Adrenal gland (tissue), 9 donors: ENCODE measurements at regions not wholly inside any gene's neighbourhood (a gene's known extent, or its start where the extent isn't known, plus 50 kb on each side); places are given as distances from the start of the nearest gene placed in this dataset.

ENCODE experiments used
- DNase-seq, 7 donors: peaks; one replicate each; pipeline ENCODE4 v3.0.0-alpha.2; 2019 to 2020
- H3K27ac ChIP-seq, 5 donors: fragments of 200-600 bp; sonication (generic) in 4 of 5; 1 replicate in 3 of 5; 2 replicates in 2 of 5; pipeline versions ENCODE4 v1.5.1 to v1.8.0; 2016 to 2020; ENCODE audit warnings: mild to moderate bottlenecking in 1 of 5
- H3K27me3 ChIP-seq: fragments of 200-600 bp; 2 replicates; pipeline ENCODE4 v1.8.0; 2021
- H3K36me3 ChIP-seq, 2 donors: fragments of 200-600 bp; replicated peaks in 1 of 2; 1 replicate in 1 of 2; 2 replicates in 1 of 2; pipeline versions ENCODE4 v1.5.1 to v1.8.0; 2018 to 2022
- H3K4me1 ChIP-seq, 2 donors: fragments of 200-600 bp; replicated peaks in 1 of 2; 1 replicate in 1 of 2; 2 replicates in 1 of 2; pipeline versions ENCODE4 v1.5.1 to v1.8.0; 2018 to 2021
- H3K4me3 ChIP-seq, 4 donors: fragments of 200-600 bp; sonication (generic) in 3 of 4; one replicate each; pipeline ENCODE4 v1.5.1; 2016 to 2018
- H3K9me3 ChIP-seq, 3 donors: fragments of 200-600 bp; sonication (generic) in 1 of 3; replicated peaks in 1 of 3; 1 replicate in 2 of 3; 2 replicates in 1 of 3; pipeline versions ENCODE4 v1.5.1 to v1.8.0; 2016 to 2021
- POLR2A ChIP-seq, 2 donors: fragments of 450-650 bp; IDR thresholded peaks; one replicate each; pipeline ENCODE4 v1.6.1; 2017; ENCODE audit warnings: antibody characterized with exemption in 2 of 2, mild to moderate bottlenecking in 2 of 2, moderate library complexity in 1 of 2
- WGBS, 4 donors: extraction: QIAGEN DNeasy Blood & Tissue Kit in 2 of 4; methylation state at CpG; one replicate each; pipeline versions ENCODE4 v1.1.5 to v1.1.7; 2013 to 2017; 5-methylcytosine and 5-hydroxymethylcytosine counted together
- intact Hi-C, 2 donors: fragments of 100-400 bp; cut with DNase I; formaldehyde crosslinking; loops; one replicate each; pipeline versions ENCODE4 v1.14.1 to v1.15.0; 2022 to 2023
- TF ChIP-seq, protein P1 (sequence below), 6 experiments: fragments of 450-650 bp in 4 of 6; fragments of 200-600 bp in 2 of 6; sonication (generic) in 1 of 6; IDR thresholded peaks; 1 replicate in 5 of 6; 2 replicates in 1 of 6; pipeline versions ENCODE4 v1.5.1 to v1.8.0; 2016 to 2021; ENCODE audit warnings: antibody characterized with exemption in 6 of 6, mild to moderate bottlenecking in 2 of 6, moderate library complexity in 1 of 6
- donor health status: healthy with polysubstance abuse.
- donor health status: Bipolar disorder and iron deficiency.
- donor health status: DM: yes; HTN: yes; CAD: no.
- donor health status: DM: no; HTN: no; CAD: no.
- donor health status: DM: no; HTN: no; CAD: no.

DNA sequence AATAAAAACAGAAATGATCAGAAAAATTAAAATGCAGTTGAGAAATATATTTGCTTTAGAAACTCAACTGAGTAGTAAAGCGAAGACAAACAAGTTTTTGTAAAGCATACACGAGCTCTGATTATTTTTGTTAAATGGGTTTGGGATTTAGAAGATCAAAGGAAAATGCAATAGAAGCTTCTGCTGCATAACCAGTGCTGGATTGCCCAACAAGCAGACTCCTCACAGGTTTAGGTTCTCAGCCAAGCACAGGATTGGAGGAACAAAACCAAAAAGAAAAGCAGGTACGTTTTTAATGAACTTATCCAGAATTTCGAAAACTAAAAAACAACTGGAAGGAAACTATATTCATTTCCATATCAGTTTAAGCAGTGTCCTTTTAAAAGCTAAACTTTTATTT is 423.8 kb downstream of the TMEM161B start:
- Histone ChIP-seq H3K27me3 (no peaks in the 10 kb centered on the region), H3K27ac (no peak overlapping the region), H3K9me3 (no peaks in the 10 kb centered on the region), H3K36me3 (no peaks in the 10 kb centered on the region), H3K4me3 (no peak overlapping the region), H3K4me1 (no peaks in the 10 kb centered on the region)
- intact Hi-C loops = no loop called here
- 57 to 68% (median 64%) methylated on average over 4 of the region's 4 CpGs for WGBS, 4 donors
- no peak for DNase-seq
- no peak for TF ChIP-seq POLR2A (IDR thresholded peaks at IDR 0.05)
- TF ChIP-seq, protein P1, sequence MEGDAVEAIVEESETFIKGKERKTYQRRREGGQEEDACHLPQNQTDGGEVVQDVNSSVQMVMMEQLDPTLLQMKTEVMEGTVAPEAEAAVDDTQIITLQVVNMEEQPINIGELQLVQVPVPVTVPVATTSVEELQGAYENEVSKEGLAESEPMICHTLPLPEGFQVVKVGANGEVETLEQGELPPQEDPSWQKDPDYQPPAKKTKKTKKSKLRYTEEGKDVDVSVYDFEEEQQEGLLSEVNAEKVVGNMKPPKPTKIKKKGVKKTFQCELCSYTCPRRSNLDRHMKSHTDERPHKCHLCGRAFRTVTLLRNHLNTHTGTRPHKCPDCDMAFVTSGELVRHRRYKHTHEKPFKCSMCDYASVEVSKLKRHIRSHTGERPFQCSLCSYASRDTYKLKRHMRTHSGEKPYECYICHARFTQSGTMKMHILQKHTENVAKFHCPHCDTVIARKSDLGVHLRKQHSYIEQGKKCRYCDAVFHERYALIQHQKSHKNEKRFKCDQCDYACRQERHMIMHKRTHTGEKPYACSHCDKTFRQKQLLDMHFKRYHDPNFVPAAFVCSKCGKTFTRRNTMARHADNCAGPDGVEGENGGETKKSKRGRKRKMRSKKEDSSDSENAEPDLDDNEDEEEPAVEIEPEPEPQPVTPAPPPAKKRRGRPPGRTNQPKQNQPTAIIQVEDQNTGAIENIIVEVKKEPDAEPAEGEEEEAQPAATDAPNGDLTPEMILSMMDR (IDR thresholded peaks at IDR 0.05) = no peak

DNA sequence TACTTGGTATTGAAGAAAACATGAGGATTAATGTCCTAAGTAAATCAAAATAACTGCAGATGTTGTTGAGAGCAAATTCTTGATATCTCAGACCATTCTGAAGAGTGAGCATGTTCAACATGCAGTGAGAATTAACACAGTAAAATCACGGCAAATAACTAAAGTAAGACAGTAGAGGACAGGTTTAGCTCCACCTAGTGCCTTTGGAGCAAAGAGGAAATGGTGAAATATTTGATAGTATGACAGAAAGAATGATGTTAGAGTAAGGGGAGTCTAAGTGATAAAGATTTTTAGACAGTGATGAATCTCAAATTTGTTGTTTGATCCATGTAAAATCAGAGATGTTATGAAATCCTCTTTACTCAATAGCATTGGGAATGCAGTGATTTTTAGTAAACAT is 424.2 kb downstream of the TMEM161B start:
- Histone ChIP-seq H3K27me3 (no peaks in the 10 kb centered on the region), H3K4me1 (no peaks in the 10 kb centered on the region), H3K9me3 (no peaks in the 10 kb centered on the region), H3K4me3 (no peak overlapping the region), H3K36me3 (no peaks in the 10 kb centered on the region), H3K27ac (no peak overlapping the region)
- TF ChIP-seq, protein P1 (IDR thresholded peaks at IDR 0.05) = no peak
- no peak for TF ChIP-seq POLR2A (IDR thresholded peaks at IDR 0.05)
- intact Hi-C loops = no loop called here
- no peak for DNase-seq
- WGBS, 4 donors = 66 to 82% (median 76%) methylated on average over 1 of the region's 1 CpG

DNA sequence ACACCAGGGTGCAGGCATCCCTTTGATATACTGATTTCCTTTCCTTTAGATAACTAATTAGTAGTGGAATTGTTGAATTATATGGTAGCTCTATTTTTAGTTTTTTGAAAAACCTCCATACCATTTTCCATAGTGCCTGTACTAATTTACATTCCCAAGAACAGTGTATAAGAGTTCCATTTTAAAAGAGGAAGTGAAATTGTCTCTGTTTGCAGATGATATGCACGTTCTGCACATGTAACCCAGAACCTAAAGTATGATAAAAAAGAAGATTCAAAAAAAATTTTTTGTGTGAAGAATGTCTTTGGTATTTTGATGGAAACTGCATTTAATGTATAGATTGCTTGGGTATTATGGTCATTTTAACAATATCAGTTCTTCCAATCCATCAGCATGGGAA is 424.0 kb upstream of the CCNH start:
- no peaks in the 10 kb centered on the region for H3K4me1 ChIP-seq
- no peak overlapping the region for H3K4me3 ChIP-seq
- no peak overlapping the region for H3K27ac ChIP-seq
- no peaks in the 10 kb centered on the region for H3K9me3 ChIP-seq
- H3K36me3 ChIP-seq = no peaks in the 10 kb centered on the region
- 55 to 66% (median 60%) methylated on average over 1 of the region's 1 CpG for WGBS, 4 donors
- intact Hi-C loops = no loop called here
- no peak for TF ChIP-seq POLR2A (IDR thresholded peaks at IDR 0.05)
- TF ChIP-seq, protein P1 (IDR thresholded peaks at IDR 0.05) = no peak
- no peaks in the 10 kb centered on the region for H3K27me3 ChIP-seq
- DNase-seq = no peak

DNA sequence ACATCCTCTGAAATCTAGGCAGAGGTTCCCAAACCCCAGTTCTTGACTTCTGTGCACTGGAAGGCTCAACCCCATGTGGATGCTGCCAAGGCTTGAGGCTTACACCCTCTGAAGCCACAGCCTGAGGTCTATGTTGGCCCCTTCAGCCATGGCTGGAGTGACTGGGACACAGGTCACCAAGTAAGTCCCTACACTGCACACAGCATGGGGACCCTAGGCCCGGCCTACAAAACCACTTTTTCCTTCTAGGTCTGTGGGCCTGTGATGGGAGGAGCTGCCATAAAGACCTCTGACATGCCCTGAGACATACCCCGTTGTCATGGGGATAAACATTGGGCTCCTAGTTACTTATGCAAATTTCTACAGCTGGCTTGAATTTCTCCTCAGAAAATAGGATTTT is 418.8 kb upstream of the CCNH start:
- H3K9me3 ChIP-seq = no peaks in the 10 kb centered on the region
- H3K36me3 ChIP-seq = no peaks in the 10 kb centered on the region
- DNase-seq = no peak
- WGBS, 4 donors = 68 to 79% (median 76%) methylated on average over 2 of the region's 2 CpGs
- TF ChIP-seq POLR2A (IDR thresholded peaks at IDR 0.05) = no peak
- TF ChIP-seq, protein P1 (IDR thresholded peaks at IDR 0.05) = no peak
- no peak overlapping the region for H3K27ac ChIP-seq
- H3K27me3 ChIP-seq = no peaks in the 10 kb centered on the region
- no peak overlapping the region for H3K4me3 ChIP-seq
- intact Hi-C loops = no loop called here
- no peaks in the 10 kb centered on the region for H3K4me1 ChIP-seq
